ENCODE measurements at regions not wholly inside any gene's neighbourhood (a gene's known extent, or its start where the extent isn't known, plus 50 kb on each side); places are given as distances from the start of the nearest gene placed in this dataset.

GRCh38 chr18:41706301-41706700, 248.7 kb upstream of the PIK3C3 start:
- CTCF ChIA-PET: interaction anchor here (0.7 kb wide), 1 partner anchor 210 kb away, joined by 3 read pairs; no protein-coding TSS in a partner anchor
- POLR2A ChIA-PET (ENCODE audit: low non-redundant PET): no interaction called here

GRCh38 chr18:41703744-41704530, 251.1 kb upstream of the PIK3C3 start:
- DNase-seq (ENCODE audit: low spot score): no peak
- H3K27ac ChIP-seq: no peak overlapping the region
- no peak for TF ChIP-seq CTCF (conservative IDR thresholded peaks at IDR 0.05; ENCODE audit: low read depth)
- CTCF ChIA-PET: no interaction called here
- POLR2A ChIA-PET (ENCODE audit: low non-redundant PET): no interaction called here

More at GRCh38 chr18:41706301-41706700, 248.7 kb upstream of the PIK3C3 start:
- H3K27ac ChIP-seq: no peak overlapping the region
- no peak for DNase-seq (ENCODE audit: low spot score)
- TF ChIP-seq CTCF (conservative IDR thresholded peaks at IDR 0.05; ENCODE audit: low read depth): no peak

- ChIA-PET POLR2A (ENCODE audit: low non-redundant PET) (no interaction called here), CTCF (no interaction called here)
- no peak for TF ChIP-seq CTCF (conservative IDR thresholded peaks at IDR 0.05; ENCODE audit: low read depth)
- no peak overlapping the region for H3K27ac ChIP-seq
- no peak for DNase-seq (ENCODE audit: low spot score)
Observed at GRCh38 chr18:41700416-41700815, 254.6 kb upstream of the PIK3C3 start.

- POLR2A ChIA-PET (ENCODE audit: low non-redundant PET): no interaction called here
- DNase-seq (ENCODE audit: low spot score): no peak
- no peak overlapping the region for H3K27ac ChIP-seq
- CTCF ChIA-PET: no interaction called here
- no peak for TF ChIP-seq CTCF (conservative IDR thresholded peaks at IDR 0.05; ENCODE audit: low read depth)
Observed at GRCh38 chr18:41695441-41695840, 259.6 kb upstream of the PIK3C3 start.

DNA sequence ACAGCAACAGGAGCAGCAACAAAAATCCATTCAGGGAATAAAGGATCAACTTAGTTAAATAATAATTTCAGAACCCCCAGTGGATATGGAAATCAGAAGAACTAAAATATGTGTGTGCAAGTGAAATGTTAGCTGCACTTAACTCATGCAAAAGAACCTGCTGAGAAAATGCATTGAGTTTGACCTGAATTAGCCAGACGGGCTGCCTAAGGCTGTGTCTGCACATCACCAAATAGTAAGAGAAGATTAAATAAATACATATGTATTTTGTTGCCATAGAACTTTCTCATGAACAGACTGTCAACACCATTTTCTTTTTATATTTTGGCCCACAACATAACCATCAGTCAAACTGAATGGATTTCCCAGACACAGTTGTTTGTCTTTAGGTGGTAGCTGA, 262.0 kb upstream of the PIK3C3 start:
- DNase-seq (ENCODE audit: low spot score): no peak
- no peak overlapping the region for H3K27ac ChIP-seq
- no peak for TF ChIP-seq CTCF (conservative IDR thresholded peaks at IDR 0.05; ENCODE audit: low read depth)
- POLR2A ChIA-PET (ENCODE audit: low non-redundant PET): no interaction called here
- CTCF ChIA-PET: no interaction called here

GRCh38 chr18:41690332-41691127, 264.5 kb upstream of the PIK3C3 start:
- ChIA-PET CTCF (no interaction called here), POLR2A (ENCODE audit: low non-redundant PET) (no interaction called here)
- TF ChIP-seq CTCF (conservative IDR thresholded peaks at IDR 0.05; ENCODE audit: low read depth): no peak
- DNase-seq (ENCODE audit: low spot score): no peak
- H3K27ac ChIP-seq: no peak overlapping the region

Measured in RWPE1 (cell line).